OCI-LY1 (cell line): ENCODE measurements at regions not wholly inside any gene's neighbourhood (a gene's known extent, or its start where the extent isn't known, plus 50 kb on each side); places are given as distances from the start of the nearest gene placed in this dataset.

Source experiments
- H2AFZ ChIP-seq: fragments of 200-600 bp; sonication (generic), shearing (Covaris generic); 2 replicates; pipeline ENCODE4 v1.6.0; 2014; ENCODE audit warnings: antibody characterized with exemption, mild to moderate bottlenecking, low read length
- H3F3A ChIP-seq: fragments of 200-600 bp; sonication (generic), shearing (Covaris generic); 2 replicates; pipeline ENCODE4 v1.6.0; 2014; ENCODE audit warnings: mild to moderate bottlenecking, antibody characterized with exemption, low read length, moderate library complexity; ENCODE audit not compliant: insufficient read depth
- H3K27ac ChIP-seq: fragments of 200-600 bp; sonication (generic); 2 replicates; pipeline ENCODE4 v1.5.1; 2014; ENCODE audit warnings: low read length, mixed run types, mild to moderate bottlenecking, low read depth; ENCODE audit not compliant: poor library complexity, severe bottlenecking
- H3K27me3 ChIP-seq: fragments of 200-600 bp; sonication (generic); 2 replicates; pipeline ENCODE4 v1.6.0; 2014; ENCODE audit warnings: antibody characterized with exemption, mild to moderate bottlenecking, low read length, moderate library complexity; ENCODE audit not compliant: insufficient read depth
- H3K36me3 ChIP-seq: fragments of 200-600 bp; sonication (generic); 2 replicates; pipeline ENCODE4 v1.6.1; 2014; ENCODE audit warnings: mild to moderate bottlenecking, antibody characterized with exemption, low read length, moderate library complexity, mixed read lengths; ENCODE audit not compliant: insufficient read depth
- H3K4me1 ChIP-seq: fragments of 200-600 bp; sonication (generic); 2 replicates; pipeline ENCODE4 v1.5.1; 2014; ENCODE audit warnings: mild to moderate bottlenecking, low read length, moderate library complexity; ENCODE audit not compliant: insufficient read depth, severe bottlenecking
- H3K4me2 ChIP-seq: fragments of 200-600 bp; sonication (generic), shearing (Covaris generic); 2 replicates; pipeline ENCODE4 v1.6.1; 2014; ENCODE audit warnings: low read length
- H3K4me3 ChIP-seq: fragments of 200-600 bp; sonication (generic); 2 replicates; pipeline ENCODE4 v1.5.1; 2014; ENCODE audit warnings: low read length, low read depth, mild to moderate bottlenecking, mixed read lengths; ENCODE audit not compliant: poor library complexity, severe bottlenecking
- H3K79me2 ChIP-seq: fragments of 200-600 bp; shearing (Covaris generic); 2 replicates; pipeline ENCODE4 v1.6.1; 2016; ENCODE audit warnings: mixed run types, low read length, mixed read lengths; ENCODE audit not compliant: insufficient read depth
- H3K9ac ChIP-seq: fragments of 200-600 bp; sonication (generic), shearing (Covaris generic); 2 replicates; pipeline ENCODE4 v1.6.1; 2014; ENCODE audit warnings: mild to moderate bottlenecking, low read length, mixed read lengths
- H3K9me2 ChIP-seq: fragments of 200-600 bp; sonication (generic), shearing (Covaris generic); 2 replicates; pipeline ENCODE4 v1.6.1; 2014; ENCODE audit warnings: low read depth, mild to moderate bottlenecking, low read length, mixed read lengths
- H3K9me3 ChIP-seq: fragments of 200-600 bp; shearing (Covaris generic); 2 replicates; pipeline ENCODE4 v1.6.1; 2014; ENCODE audit warnings: low read length, mixed read lengths
- H4K20me1 ChIP-seq: fragments of 200-600 bp; sonication (generic), shearing (Covaris generic); 2 replicates; pipeline ENCODE4 v1.6.0; 2016; ENCODE audit warnings: mild to moderate bottlenecking, low read length; ENCODE audit not compliant: insufficient read depth
- EZH2 ChIP-seq: fragments of 200-600 bp; sonication (generic), shearing (Covaris generic); IDR thresholded peaks from 2 replicates; pipeline ENCODE4 v1.8.0; 2017; ENCODE audit warnings: borderline replicate concordance, mixed run types, mild to moderate bottlenecking, antibody characterized with exemption, low read length, moderate library complexity, mixed read lengths
- TF ChIP-seq, protein P1 (sequence below): fragments of 200-600 bp; sonication (generic), shearing (Covaris generic); IDR thresholded peaks from 2 replicates; pipeline ENCODE4 v1.5.1; 2017; ENCODE audit warnings: mild to moderate bottlenecking, antibody characterized with exemption, low read length, moderate library complexity, mixed read lengths

DNA sequence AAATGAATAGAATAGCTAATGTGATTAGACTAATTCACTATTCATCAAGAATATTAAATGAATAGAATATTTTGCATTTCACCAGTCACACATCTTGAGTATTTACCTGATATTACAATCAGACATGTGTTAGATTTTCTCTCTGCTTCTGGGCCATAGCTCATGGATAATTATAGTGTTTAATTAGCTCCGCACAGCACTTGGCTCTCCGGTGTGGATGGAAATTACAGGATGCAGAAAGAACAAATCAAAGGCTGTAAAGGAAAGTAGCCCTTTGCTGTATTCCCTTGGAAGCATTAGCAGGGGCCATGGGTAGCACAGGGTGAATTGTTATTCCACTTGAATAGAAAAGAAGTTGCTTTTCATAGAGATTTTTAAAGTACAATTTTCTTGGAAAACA lies 320.3 kb upstream of the SORL1-AS1 start:
- no peak for TF ChIP-seq EZH2
- TF ChIP-seq, protein P1, sequence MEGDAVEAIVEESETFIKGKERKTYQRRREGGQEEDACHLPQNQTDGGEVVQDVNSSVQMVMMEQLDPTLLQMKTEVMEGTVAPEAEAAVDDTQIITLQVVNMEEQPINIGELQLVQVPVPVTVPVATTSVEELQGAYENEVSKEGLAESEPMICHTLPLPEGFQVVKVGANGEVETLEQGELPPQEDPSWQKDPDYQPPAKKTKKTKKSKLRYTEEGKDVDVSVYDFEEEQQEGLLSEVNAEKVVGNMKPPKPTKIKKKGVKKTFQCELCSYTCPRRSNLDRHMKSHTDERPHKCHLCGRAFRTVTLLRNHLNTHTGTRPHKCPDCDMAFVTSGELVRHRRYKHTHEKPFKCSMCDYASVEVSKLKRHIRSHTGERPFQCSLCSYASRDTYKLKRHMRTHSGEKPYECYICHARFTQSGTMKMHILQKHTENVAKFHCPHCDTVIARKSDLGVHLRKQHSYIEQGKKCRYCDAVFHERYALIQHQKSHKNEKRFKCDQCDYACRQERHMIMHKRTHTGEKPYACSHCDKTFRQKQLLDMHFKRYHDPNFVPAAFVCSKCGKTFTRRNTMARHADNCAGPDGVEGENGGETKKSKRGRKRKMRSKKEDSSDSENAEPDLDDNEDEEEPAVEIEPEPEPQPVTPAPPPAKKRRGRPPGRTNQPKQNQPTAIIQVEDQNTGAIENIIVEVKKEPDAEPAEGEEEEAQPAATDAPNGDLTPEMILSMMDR = no peak
- H3K4me2 ChIP-seq = no peak overlapping the region
- H3K27me3 ChIP-seq = no peaks in the 10 kb centered on the region
- H3K36me3 ChIP-seq = no peaks in the 10 kb centered on the region
- H3K4me3 ChIP-seq = no peak overlapping the region
- H3K4me1 ChIP-seq = no peaks in the 10 kb centered on the region
- no peak overlapping the region for H3K27ac ChIP-seq
- no peaks in the 10 kb centered on the region for H3K9me2 ChIP-seq
- H2AFZ ChIP-seq = no peak overlapping the region
- no peak overlapping the region for H3K9ac ChIP-seq
- no peaks in the 10 kb centered on the region for H3F3A ChIP-seq
- no peaks in the 10 kb centered on the region for H3K79me2 ChIP-seq
- no peaks in the 10 kb centered on the region for H4K20me1 ChIP-seq
- H3K9me3 ChIP-seq = no peaks in the 10 kb centered on the region

DNA sequence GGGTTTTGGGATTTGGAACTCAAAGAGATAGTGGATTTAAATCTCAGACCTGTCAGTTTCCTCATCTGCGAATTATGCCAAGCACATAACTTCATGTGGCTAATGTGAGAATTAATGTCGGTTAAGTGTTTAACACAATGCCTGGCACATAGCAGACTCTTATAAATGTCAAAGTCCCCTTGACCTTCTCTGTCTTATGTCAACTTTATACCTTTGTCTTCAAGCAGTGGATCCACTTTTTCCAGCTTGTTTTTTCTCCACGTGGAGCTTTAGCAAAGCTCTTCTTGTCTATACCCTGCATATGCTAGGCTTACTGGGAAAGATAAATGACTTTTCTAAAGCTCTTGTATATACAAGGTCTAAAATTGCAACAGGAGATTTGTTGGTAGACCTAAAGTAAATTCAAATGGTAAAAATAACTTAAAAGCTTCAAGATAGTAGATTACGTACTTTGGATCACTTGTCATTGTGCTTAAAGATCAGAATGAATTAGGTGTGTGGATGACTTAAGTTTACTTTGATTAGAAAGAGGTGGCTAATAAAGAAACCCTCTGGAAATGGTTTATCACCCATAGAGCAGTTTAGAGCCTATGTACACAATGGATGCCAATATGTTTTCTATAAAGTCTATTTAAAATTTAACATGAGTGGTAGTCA lies 318.3 kb upstream of the SORL1-AS1 start:
- Histone ChIP-seq H3K9ac (no peak overlapping the region), H3K4me2 (no peak overlapping the region), H3K79me2 (no peaks in the 10 kb centered on the region), H3K9me3 (no peaks in the 10 kb centered on the region), H3F3A (no peaks in the 10 kb centered on the region), H3K4me3 (no peak overlapping the region), H4K20me1 (no peaks in the 10 kb centered on the region), H3K9me2 (no peaks in the 10 kb centered on the region), H3K4me1 (no peaks in the 10 kb centered on the region), H3K27me3 (no peaks in the 10 kb centered on the region), H3K36me3 (no peaks in the 10 kb centered on the region), H2AFZ (no peak overlapping the region), H3K27ac (no peak overlapping the region)
- TF ChIP-seq, protein P1 = no peak
- no peak for TF ChIP-seq EZH2

DNA sequence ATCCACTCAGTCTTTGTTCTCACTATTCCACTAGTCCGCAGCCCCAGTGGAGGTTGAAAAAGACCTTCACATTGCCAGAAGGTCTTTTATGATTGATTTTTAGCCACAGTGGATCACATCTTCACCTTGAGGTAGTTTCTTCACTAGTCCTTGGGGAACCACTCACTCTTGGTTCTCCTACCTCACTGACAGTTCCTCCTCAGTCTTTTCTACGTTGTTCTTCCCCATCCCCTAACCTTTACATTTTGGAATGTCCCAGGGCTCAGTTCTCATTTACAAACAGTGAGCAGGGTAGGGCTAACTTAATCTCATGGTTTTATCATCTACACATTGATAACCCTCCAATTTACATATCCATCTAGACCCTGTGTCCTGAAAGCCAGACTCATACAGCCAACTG lies 316.4 kb upstream of the SORL1-AS1 start:
- Histone ChIP-seq H3K36me3 (no peaks in the 10 kb centered on the region), H2AFZ (no peak overlapping the region), H3K4me2 (no peak overlapping the region), H3K79me2 (no peaks in the 10 kb centered on the region), H3K9me3 (no peaks in the 10 kb centered on the region), H3K4me1 (no peaks in the 10 kb centered on the region), H3K9ac (no peak overlapping the region), H3K27ac (no peak overlapping the region), H3K9me2 (no peaks in the 10 kb centered on the region), H3K27me3 (no peaks in the 10 kb centered on the region), H3F3A (no peaks in the 10 kb centered on the region), H4K20me1 (no peaks in the 10 kb centered on the region), H3K4me3 (no peak overlapping the region)
- no peak for TF ChIP-seq EZH2
- TF ChIP-seq, protein P1 = no peak
